Left hindlimb (tissue), 1 donor: ENCODE measurements at regions not wholly inside any gene's neighbourhood (a gene's known extent, or its start where the extent isn't known, plus 50 kb on each side); places are given as distances from the start of the nearest gene placed in this dataset.
A peak's percentile ranks its signal among the peaks of the same experiment; 100 is the strongest.

Experiments used
- DNase-seq: peaks from one replicate; pipeline ENCODE4 v3.0.0-alpha.2; 2018

DNA sequence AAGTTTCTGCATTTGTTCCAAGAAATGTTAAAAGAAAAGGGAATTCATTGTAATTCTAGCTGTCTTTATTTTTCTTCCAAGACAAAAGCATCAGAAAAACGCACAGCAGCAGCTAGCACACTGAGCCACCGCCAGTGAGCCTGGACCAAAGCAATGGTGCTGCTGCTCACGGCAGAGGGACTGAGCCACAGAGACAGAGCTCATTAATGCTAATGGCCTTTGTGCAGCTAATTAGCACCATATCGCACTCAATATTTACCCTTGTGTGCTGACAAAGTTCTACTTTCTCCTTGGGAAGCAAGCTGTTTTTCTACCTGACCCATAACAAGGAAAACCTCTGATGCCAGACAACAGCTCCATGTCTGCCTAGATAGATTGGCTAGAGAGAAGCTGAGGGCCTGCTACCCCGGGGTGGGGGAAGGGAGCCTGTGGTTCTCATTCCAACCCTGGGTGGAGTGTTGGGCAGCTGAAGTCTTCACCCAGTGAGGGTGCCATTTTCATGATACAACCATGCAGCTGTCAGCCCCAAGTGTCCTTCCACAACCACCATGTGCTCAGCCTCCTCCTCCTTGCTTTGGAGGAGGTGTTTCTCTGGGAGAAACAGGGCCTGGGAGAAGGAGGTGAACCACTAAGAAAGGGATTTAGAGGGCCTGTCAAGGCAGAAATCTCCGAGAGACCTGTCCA is 131.1 kb upstream of the NCAM1 start:
- DNase-seq = no peak

DNA sequence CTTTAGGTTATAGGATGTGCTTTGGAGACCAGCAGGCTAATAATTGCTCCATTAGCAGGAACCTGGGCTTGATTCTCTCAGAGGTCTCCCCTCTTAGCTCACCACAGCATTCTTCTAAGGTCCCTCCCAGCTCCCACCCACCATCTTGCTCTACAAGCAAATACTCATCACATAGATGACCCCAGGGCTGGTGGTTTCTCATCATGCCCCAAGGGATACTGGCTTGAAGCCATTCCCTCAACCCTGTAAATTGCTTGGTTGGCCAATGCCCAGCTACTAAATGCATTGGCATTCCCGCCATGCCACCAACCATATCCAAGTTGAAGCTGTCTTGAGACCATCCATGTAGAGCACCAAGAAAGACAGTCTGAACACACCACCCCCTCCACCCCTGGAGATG is 130.2 kb upstream of the NCAM1 start:
- no peak for DNase-seq

DNA sequence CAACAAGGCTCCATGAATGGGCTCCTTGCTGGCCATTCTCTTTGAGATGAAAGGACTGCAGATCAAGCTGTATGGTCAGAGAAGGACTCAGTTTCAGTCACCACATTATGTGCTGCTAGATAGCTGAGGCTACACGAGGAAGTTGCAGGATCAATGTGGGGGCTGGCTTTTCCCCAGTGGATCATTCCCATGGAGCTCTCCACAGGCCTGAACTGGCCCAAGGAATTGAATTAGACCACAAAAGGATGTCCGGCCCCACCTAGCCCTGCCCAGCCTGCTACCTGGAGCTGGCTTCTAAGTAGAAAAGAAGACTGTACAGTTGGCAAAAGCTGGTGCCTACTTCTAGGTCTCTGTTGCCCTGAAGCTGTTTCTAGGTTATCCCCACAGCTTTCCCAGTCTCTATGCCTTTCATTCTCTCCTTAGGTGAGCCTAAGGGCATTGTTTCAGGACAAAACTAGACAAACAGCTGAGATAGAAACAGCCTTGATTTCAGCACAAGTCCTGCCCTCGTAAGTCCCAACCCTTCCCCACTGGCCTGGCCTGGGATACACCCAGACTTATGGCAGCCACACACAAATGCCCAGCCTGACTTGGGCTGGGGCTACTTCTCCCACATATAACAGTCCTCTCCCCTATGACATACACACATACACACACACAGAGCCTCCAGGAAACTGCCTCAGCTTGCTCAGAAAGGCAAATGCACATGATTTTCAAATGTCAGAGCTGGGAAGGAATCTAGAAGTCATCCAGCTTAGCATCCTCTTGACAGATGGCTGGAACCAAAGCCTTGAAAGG is 129.1 kb upstream of the NCAM1 start:
- no peak for DNase-seq

DNA sequence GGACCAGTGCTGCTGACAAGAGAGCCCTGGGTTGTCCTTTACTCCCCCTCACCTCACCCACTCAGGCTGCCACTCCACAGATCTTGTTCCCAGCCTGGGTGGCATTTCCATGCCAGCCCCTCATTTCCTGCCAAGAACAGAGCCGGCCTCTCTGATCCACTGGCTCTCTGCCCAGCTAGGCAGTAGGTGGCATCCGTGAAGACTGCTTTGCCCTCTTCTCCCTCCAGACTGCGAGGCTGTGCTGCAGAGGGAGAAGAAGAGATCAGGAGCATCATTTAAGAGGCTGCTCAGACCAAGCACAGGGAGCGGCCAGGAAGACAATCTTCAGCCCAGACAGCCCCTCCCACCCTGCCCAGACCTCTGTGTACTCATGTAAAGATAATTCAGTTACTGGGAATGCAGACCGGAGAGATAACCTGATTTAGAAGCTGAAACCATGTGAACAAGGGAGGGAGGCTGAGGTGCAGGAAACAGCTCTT is 126.9 kb upstream of the NCAM1 start:
- DNase-seq = peak; percentile 50

DNA sequence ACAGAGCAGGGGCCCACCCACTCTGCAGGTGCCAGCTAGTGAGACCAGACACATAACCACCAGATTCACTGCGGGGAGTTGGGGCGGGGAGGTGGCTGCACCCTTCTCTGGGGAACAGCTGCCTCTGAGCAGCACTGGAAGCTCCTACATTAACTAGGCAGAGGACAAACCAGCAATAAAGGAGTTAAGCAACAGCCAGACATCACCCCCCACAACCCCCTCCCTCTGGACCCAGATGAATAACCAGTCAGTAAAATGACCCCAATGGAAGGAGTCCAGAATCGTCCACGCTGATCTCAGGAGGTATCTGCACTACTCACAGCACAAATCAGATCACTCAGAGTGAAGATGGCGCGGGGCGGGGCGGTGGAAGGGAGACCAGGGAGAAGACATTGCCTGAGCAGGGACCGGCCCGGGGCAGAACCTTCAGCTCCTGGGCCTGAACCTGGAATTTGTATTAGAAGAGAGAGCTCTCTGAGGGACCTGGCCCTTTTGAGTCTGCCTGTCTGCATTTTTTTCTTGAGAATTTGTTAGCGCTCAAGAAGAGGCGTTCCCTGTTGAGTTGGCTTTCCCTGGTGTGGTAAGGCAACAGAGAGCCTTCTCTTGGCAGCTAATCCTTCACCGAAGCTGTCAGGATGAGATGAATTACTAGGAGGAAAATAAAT is 125.5 kb upstream of the NCAM1 start:
- DNase-seq = no peak

DNA sequence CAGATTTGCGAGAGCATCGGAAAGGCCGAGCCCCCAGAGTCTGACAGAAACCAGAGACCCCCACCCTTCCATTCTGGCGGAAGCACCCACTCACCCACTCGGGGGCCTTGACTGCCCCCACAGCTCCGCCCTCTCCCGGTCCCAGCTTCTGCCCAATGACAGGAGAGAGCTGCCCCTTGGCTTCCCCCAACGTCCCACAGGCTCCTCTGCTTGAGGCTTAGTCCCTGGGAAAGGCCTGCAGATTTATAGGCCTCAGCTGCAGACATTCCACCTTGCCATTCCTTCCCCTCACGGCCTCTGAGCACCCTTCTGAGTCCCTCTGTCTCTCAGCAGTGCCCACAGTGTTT is 125.0 kb upstream of the NCAM1 start:
- no peak for DNase-seq

DNA sequence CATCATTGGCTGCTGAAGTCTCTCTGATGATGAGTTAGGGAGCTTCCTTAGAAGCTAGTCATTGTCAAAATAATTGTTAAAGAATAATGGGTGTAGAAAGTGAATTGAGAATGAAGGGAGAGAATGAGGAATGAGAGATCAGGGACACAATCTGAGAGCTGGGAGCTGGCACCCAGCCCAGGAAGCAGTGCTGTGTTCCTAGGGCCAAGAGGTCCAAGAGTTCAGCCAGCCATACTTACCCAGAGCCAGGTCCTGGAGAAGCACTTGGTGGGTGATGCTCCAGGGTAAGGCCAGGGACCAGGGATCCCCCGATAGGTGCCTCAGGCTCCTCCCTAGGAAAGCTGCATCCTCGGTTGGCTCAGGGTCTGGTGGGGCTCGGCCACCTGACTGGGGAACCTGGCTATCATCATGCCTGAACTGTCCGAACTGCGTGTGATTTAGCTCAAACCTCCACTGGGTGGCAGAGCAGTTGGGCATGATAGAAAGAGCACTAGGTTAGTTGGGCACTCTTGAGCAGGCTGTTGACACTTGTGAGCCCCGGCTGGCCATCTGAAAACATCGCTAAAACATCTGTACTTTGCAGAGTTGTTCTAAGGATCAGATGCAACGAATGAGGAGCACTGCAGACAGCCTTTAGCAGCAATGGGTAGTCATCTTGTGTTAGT is 123.9 kb upstream of the NCAM1 start:
- no peak for DNase-seq

DNA sequence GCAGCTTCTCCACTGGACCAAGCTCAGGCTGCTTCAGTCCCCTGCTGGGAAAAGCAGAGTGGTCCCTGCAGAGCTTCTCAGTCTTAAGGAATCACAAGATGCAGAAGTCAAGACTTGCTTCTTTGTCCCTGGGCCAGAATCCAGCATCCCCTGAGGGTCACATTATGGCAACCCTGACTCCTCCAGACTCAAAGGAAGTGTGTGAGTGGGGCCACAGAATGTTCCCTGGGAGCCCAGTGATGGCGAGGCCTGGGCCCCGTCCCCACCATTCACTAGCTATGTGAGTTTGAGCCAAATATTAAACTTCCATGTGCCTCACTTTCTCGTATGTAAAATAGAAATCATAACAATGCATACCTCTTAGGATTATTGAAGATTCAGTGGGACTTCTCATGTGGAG is 122.2 kb upstream of the NCAM1 start:
- no peak for DNase-seq

DNA sequence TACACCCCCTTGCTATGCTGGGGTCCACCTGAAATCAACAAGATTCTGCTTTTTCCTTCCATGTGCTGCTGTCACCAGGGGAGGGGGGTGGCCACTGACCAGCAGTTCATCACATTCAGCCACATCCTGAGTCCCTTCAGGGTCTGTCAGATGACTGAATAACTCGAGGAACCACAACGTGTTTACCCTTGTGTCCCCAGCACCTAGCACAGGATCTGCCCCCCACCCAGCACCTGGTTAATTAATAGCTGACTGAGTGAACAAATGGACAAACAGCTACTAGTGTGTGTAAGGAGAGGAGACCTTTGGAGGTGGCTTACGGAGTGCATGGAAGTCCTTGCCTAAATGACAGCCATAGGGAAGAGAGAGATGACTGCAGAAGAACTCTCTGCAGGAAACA is 119.5 kb upstream of the NCAM1 start:
- no peak for DNase-seq

DNA sequence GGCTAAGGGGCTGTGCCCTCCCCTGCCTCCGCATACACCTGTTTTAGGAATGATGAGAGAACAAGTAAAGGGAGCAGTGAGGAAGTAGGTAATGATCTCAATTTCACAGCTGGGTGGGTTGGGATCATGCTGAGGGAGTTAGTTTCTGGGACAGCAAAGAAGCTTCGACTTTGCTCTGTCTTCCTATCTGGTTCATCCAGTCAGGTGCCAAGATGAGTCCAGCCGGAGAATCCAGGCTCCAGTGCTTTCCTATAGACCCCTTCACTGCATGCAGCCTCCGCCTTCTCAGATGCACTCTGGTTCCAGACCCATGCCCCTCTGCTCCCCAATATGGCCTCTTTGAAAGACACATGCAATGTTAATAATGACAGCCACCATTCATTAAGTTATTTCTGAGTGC is 119.1 kb upstream of the NCAM1 start:
- no peak for DNase-seq

DNA sequence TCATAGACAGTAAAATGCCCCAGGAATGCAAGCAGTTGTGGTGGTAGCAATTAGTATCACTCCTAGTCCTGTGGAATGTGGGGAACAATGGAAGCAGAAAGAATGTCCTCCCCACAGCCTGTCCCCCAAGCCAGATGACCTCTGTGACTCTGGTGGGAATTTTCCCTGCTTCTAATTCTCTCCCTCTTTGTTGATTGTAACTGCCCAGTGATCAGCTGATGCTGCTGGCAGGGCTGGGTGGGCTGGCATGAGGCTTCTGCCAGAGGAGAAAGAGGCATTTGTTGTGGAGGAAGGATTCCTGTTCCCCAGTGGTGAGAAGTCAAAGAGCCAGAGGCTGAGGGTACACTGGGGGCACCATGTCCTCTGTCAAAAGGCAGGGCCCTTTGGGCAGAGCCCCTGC is 116.7 kb upstream of the NCAM1 start:
- DNase-seq = no peak

DNA sequence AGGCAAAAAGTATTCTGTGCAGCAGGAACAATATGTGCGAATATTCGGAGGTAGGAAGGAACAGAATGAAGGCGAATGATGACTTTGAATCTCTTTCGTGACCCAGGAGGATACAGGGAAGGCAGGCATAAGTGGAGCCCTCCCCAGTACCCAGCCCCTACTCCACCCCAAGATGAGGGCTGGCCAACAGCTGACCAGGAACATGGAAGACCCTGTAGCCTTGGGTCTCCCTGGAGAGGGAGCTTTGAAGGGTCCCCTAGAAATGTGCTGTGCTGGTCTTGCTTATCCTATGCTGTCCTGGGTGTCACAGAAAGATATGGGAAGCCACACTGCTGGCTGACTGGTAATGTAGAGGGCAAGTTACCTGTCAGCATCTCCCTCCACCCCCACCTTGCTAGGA is 113.7 kb upstream of the NCAM1 start:
- no peak for DNase-seq

DNA sequence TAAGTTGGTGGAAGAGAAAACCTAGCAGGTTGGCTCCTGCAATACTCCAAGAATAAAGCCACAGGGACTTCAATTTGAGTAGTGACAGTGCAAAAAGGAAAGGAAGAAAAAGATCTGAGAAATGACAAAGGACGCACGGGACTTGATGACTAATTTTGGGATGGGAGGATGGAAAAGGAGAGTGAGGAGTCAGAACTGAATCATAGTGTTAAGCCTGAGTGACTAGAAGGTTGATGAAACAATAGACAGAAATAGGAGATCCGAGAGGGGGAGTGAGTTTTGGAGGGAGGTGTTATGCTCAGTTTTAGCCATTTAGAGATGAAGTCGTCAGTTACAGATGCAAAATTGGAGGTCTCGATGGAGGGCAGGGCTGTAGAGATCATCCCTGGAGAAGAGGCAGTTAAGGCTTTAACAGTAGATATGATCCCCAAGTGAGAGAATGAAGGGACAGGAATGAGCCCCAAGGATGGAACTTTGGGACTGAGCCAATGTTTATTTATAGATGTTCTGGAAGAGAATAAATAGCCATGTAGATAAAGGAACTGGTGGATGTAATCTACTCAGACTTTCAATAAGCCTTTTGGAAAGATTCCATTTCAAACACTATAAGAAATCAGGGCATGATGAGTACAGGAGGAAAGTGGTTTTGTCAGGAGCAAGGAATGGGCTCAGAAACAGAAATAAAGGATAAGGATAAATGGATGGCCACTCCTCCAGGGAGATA is 108.9 kb upstream of the NCAM1 start:
- no peak for DNase-seq

DNA sequence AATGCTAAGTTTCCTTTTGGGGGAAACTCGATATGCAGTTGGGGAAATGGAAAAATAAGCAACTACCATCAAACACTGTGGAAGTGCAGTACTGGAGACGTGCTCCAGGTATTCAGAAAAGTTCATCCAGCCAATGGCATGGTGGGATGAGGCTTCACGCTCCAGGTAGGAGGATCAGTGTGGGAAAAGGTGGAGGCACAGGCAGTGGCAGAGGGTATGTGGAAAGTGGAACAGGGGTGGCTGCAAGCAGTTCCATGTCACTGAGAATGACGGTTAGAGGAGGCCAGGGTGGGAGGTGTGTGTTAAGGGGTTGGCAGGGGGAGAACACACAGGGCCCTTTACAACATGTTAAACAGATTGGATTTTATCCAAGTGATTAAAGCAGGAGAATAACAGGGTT is 105.1 kb upstream of the NCAM1 start:
- no peak for DNase-seq

DNA sequence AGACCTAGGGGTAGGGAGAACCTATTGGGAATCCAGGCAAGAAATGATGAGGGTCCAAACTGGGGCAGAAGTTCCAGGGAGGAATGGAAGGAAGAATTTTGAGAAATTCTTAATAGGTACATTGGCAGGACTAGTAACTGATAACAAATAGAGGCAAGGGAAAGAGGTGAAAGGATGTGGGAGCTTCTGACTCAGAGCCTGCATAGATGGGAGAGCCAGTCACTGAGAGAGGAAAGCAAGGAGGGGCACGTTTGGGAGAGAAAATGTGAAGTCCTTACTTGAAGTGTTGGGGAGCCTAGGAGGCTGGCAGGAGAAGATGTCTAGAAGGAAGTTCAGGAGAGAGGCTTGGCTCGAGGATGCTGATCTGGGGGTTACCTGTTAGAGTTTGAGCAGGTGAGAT is 104.6 kb upstream of the NCAM1 start:
- DNase-seq = no peak

DNA sequence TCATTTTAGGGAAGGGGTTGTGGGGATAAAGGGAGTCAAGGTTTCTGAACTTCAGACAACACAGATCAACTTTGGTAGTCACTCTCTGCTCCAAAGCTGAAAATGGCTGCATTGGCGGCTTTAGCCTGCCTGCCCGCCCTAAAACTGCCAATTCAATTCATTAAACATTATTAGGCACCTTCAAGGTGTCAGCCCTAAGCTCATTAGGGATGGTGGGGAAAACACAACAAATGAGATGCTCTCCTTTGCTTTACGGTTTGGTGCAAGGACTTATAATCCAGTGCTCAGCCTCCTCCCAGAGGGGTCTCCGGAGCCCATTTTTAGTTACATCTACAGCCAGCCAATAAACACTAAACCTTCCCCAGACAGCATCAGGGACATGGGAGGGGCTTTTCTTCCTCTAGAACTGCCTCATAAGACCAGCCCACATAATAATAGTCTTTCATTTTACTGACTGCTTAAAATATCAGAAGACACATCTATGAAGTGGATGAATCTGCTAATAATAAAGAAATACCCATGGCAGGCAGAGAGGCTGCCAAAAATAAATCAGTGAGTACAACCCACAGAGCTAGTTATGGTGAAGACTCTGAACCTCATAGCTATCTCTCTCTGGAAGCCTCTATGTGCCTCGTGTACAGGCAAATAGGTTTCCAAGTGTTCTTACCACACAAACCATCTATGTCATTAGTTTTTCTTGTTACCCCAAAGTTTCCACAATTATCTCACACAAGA is 102.8 kb upstream of the NCAM1 start:
- DNase-seq = no peak

DNA sequence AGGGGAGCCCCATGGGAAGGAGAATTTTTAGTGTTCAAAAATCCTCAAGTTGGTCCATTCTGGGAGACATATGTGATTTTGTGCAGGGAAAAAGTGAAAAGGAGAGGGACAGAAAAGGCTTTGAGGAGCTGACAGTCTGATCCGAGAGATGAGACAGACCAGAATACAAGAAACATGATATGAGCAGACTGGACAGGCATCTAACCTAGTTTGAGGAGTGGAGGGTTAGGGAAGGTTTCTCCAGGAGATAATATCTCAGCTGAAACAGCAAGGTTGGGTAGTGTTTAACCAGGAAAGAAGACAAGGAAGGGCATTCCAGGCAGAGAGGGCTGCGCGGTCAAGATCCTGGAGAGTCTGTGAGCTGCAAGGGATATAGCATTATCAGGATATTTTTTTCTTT is 101.4 kb upstream of the NCAM1 start:
- DNase-seq = no peak

DNA sequence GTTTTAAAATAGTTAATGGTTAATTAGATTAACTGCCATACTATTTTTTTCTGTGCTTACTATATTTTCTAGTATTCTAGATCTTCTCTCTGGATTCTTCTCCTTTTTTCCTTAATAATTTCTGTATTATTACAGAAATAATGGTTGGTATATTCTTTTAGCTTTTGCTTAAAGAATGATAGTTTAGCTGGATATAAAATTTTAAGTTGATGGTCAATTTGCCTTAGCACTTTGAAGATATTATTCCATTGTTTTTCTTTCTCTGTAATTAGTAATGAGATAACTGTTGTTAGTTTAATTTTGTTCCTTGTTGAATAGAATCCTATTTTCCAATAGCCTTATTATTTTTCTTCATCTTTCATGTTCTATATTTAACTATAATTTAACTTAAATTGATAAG is 99.9 kb upstream of the NCAM1 start:
- DNase-seq = no peak

DNA sequence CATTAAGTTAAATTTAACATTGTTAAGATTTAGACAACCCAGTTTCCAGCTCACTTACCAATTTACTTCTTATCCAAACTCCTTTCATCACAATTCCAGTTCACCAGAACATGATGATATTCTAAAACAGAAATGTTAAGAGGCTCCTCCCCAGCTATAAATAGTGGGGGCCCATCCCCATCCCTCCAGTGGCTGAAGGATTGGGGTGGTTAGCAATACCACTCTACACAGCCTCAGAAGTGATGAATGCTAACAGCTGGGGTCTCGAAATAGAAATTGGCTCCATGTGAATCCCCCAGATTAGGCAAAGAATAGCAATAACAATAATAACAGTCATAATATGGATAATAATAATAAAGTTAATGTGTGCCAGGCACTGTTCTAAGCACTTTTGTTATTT is 97.9 kb upstream of the NCAM1 start:
- no peak for DNase-seq

DNA sequence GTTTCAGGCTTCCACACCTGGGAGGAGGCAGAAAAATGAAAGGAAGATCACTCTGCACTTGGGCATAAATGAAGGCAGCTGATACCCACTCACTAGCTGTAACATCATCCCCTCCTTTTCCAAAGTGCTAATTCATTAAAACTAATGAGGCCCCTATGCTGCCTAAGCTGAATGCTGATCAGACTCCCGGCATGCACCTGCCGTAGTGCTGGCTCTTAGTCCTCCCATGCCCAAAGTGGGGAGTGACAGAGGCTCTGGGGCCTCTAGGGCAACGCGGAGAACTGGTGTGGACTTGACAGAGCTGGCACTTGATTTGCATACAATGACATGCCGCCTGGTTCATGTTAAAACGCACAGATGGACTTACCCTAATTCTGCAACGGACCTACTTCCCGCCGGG is 96.5 kb upstream of the NCAM1 start:
- no peak for DNase-seq

DNA sequence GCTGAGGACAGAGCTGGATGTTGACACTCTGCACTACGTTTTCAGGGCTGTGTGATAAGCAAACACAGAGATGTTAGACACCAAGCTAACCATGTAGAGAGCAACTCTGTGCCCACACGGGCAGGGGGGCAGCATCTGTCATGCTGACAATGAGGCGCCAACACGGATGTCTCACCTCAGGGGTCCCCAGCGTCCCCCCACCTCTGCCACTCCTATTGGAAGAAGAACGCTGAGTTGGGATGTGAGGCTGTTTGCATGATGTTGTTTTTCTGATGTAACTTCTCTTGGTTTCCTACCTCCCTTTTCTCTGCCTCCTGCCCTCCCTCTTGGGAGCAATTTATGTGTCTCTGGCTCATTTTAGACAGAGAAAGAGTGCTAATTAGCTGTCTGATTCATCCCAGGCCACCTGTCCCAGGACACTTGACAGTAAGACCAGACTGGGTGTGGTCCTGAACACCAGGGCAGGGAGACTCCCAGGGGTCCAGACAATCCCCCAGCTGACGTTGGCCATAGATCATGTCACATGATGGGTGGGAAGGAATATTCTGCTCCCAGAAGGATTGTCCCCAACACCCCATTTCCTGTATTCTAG is 89.2 kb upstream of the NCAM1 start:
- DNase-seq = no peak

DNA sequence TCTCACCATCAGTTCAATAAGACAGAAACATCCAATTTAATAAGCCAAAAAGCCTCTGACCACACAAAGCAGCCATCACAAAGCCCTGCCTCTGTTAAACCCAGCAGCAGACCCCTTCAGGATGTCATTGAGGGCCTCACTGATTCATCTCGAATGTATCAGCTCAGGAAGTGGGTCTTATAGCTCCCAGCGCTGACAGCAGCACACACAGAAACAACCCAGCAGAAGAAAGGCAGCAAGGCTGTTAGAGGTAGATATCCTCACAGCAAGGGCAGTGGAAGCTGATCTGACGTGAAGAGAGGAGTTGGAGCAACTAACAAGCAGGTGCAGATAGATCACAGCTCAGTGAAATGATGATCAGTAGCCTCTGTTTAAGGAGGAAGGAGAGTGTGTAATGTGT is 86.2 kb upstream of the NCAM1 start:
- no peak for DNase-seq
